Gastroesophageal sphincter (tissue), 4 donors: ENCODE measurements at regions not wholly inside any gene's neighbourhood (a gene's known extent, or its start where the extent isn't known, plus 50 kb on each side); places are given as distances from the start of the nearest gene placed in this dataset.

Experiments
- ATAC-seq: fragments of 150-250 bp; one replicate; pipeline ENCODE4 v1.9.1; 2016; ENCODE audit warnings: mild to moderate bottlenecking, moderate library complexity
- H3K27ac ChIP-seq, 4 donors: fragments of 200-600 bp; sonication (generic) in 3 of 4; 1 replicate in 3 of 4; 2 replicates in 1 of 4; pipeline ENCODE4 v1.5.1; 2016 to 2019
- H3K27me3 ChIP-seq: fragments of 200-600 bp; sonication (generic); one replicate; pipeline ENCODE4 v1.5.1; 2019
- H3K36me3 ChIP-seq, 2 donors: fragments of 200-600 bp; sonication (generic); one replicate each; pipeline ENCODE4 v1.5.1; 2019; ENCODE audit warnings: control low read depth in 1 of 2
- H3K4me1 ChIP-seq, 3 donors: fragments of 200-600 bp; sonication (generic); 1 replicate in 2 of 3; 2 replicates in 1 of 3; pipeline ENCODE4 v1.5.1; 2016 to 2019; ENCODE audit warnings: control low read depth in 2 of 3
- H3K4me3 ChIP-seq, 2 donors: fragments of 200-600 bp; sonication (generic); one replicate each; pipeline ENCODE4 v1.5.1; 2019; ENCODE audit warnings: mild to moderate bottlenecking in 1 of 2, moderate library complexity in 1 of 2
- H3K9me3 ChIP-seq, 3 donors: fragments of 200-600 bp; sonication (generic); one replicate each; pipeline ENCODE4 v1.5.1; 2017 to 2019; ENCODE audit warnings: control low read depth in 2 of 3
- CTCF ChIP-seq, 4 experiments: fragments of 200-600 bp in 2 of 4; fragments of 450-650 bp in 2 of 4; sonication (generic) in 1 of 4; IDR thresholded peaks; one replicate each; pipeline ENCODE4 v1.5.1; 2017 to 2019; ENCODE audit warnings: antibody characterized with exemption in 4 of 4, mild to moderate bottlenecking in 2 of 4, moderate library complexity in 2 of 4
- EP300 ChIP-seq: sonication (generic); formaldehyde crosslinking; IDR thresholded peaks from one replicate; pipeline ENCODE4 v1.6.1; 2017; ENCODE audit warnings: antibody characterized with exemption, mild to moderate bottlenecking
- POLR2A ChIP-seq, 2 donors: fragments of 450-650 bp; IDR thresholded peaks; one replicate each; pipeline ENCODE4 v1.6.1; 2017; ENCODE audit warnings: antibody characterized with exemption in 2 of 2, mild to moderate bottlenecking in 2 of 2, moderate library complexity in 1 of 2
- POLR2AphosphoS5 ChIP-seq: sonication (generic); formaldehyde crosslinking; IDR thresholded peaks from one replicate; pipeline ENCODE4 v1.6.1; 2017; ENCODE audit warnings: antibody characterized with exemption
- WGBS, 2 donors: methylation state at CpG; one replicate each; pipeline ENCODE4 v1.1.5; 2018; ENCODE audit warnings: low coverage in 1 of 2; 5-methylcytosine and 5-hydroxymethylcytosine counted together

GRCh38 chr11:70866834-70867233, 385.5 kb downstream of the SHANK2 start:
- no peak for ATAC-seq
- Histone ChIP-seq H3K4me1 (peaks cover 0 to 9% (median 0%) of the 10 kb centered on the region in 3 donors), H3K36me3 (no peaks in the 10 kb centered on the region), H3K9me3 (no peaks in the 10 kb centered on the region), H3K4me3 (no peak overlapping the region), H3K27ac (no peak overlapping the region), H3K27me3 (no peaks in the 10 kb centered on the region)
- no peak for TF ChIP-seq EP300
- TF ChIP-seq CTCF (IDR thresholded peaks at IDR 0.05) = no peak
- TF ChIP-seq POLR2A (IDR thresholded peaks at IDR 0.05) = no peak
- no peak for TF ChIP-seq POLR2AphosphoS5
- WGBS, 2 donors = 75% methylated on average over 3 of the region's 9 CpGs; no CpG with 5 or more reads in 1 of the 2 donors

- Histone ChIP-seq H3K27ac (no peak overlapping the region), H3K27me3 (no peaks in the 10 kb centered on the region), H3K4me3 (no peak overlapping the region), H3K9me3 (no peaks in the 10 kb centered on the region), H3K36me3 (no peaks in the 10 kb centered on the region), H3K4me1 (peaks cover 0 to 15% (median 0%) of the 10 kb centered on the region in 3 donors)
- TF ChIP-seq POLR2AphosphoS5 (no peak), POLR2A (IDR thresholded peaks at IDR 0.05) (no peak), CTCF (IDR thresholded peaks at IDR 0.05) (no peak), EP300 (no peak)
- ATAC-seq = no peak
- WGBS, 2 donors = 80 to 90% methylated on average over 3 to 4 of the region's 25 CpGs
Observed at GRCh38 chr11:70867281-70868047, 384.9 kb downstream of the SHANK2 start.

- no peaks in the 10 kb centered on the region for H3K9me3 ChIP-seq
- H3K4me3 ChIP-seq = no peak overlapping the region
- no peaks in the 10 kb centered on the region for H3K27me3 ChIP-seq
- no peak for ATAC-seq
- TF ChIP-seq EP300 (no peak), CTCF (IDR thresholded peaks at IDR 0.05) (no peak), POLR2AphosphoS5 (no peak), POLR2A (IDR thresholded peaks at IDR 0.05) (no peak)
- no peaks in the 10 kb centered on the region for H3K36me3 ChIP-seq
- no peak overlapping the region for H3K27ac ChIP-seq
- WGBS, 2 donors = 60% methylated on average over 2 of the region's 8 CpGs; no CpG with 5 or more reads in 1 of the 2 donors
- H3K4me1 ChIP-seq = peaks cover 0 to 25% (median 8%) of the 10 kb centered on the region in 3 donors
Observed at GRCh38 chr11:70868341-70868885, 384.0 kb downstream of the SHANK2 start.

GRCh38 chr11:70869054-70869453, 383.3 kb downstream of the SHANK2 start:
- H3K4me3 ChIP-seq = no peak overlapping the region
- no peaks in the 10 kb centered on the region for H3K27me3 ChIP-seq
- no peaks in the 10 kb centered on the region for H3K9me3 ChIP-seq
- no peak for ATAC-seq
- H3K4me1 ChIP-seq = peaks cover 0 to 26% (median 8%) of the 10 kb centered on the region in 3 donors
- no peak overlapping the region for H3K27ac ChIP-seq
- WGBS, 2 donors = 74 to 93% methylated on average over 6 to 8 of the region's 10 CpGs
- H3K36me3 ChIP-seq = no peaks in the 10 kb centered on the region
- TF ChIP-seq CTCF (IDR thresholded peaks at IDR 0.05) = no peak
- TF ChIP-seq POLR2A (IDR thresholded peaks at IDR 0.05) = no peak
- no peak for TF ChIP-seq POLR2AphosphoS5
- no peak for TF ChIP-seq EP300

- H3K4me3 ChIP-seq = no peak overlapping the region
- peaks cover 0 to 26% (median 8%) of the 10 kb centered on the region in 3 donors for H3K4me1 ChIP-seq
- no peaks in the 10 kb centered on the region for H3K9me3 ChIP-seq
- TF ChIP-seq EP300 (no peak), POLR2A (IDR thresholded peaks at IDR 0.05) (no peak), CTCF (IDR thresholded peaks at IDR 0.05) (no peak), POLR2AphosphoS5 (peak; percentile 79)
- 38 to 50% methylated on average over 4 to 8 of the region's 12 CpGs for WGBS, 2 donors
- peak; percentile 79 for ATAC-seq
- no peaks in the 10 kb centered on the region for H3K27me3 ChIP-seq
- peak overlapping the region in 3 of 4 donors; percentile 18 to 61 (median 33) for H3K27ac ChIP-seq
- H3K36me3 ChIP-seq = no peaks in the 10 kb centered on the region
Observed at GRCh38 chr11:70871881-70872280, 380.5 kb downstream of the SHANK2 start.
